ENCODE measurements at regions not wholly inside any gene's neighbourhood (a gene's known extent, or its start where the extent isn't known, plus 50 kb on each side); places are given as distances from the start of the nearest gene placed in this dataset.

DNA sequence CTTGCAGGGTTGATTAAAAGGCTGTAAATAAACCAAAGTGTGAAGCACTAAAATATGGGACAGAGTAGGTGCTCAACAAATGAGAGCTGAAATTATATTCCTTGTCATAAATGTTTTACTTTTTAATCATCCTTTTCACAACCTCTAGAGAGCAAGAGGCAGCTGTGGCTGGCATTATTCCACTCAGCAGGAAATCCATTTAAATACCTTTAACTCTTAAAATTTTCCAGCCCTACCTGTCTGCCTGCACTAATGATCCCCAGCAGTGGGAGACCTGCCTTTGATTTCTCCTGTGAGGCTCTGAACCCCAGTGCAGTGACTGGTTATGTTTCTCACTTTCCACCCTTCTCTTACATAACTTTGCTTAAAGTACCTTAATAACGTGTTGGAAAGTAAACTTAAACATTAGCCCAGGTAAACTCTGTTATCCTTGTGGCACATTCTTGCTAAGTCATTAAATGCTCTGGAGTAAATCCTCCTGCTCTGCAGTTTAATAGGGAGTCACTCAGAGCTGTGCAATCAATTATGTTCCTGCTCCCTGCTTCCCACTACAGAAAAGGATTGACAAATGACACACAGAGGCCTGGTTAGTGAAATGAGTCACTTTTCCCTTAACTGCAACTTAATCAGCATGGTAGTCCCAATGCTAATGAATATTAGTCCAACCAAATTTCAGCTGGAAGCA, 755.7 kb upstream of the USP15 start:
- Histone ChIP-seq H3K79me2 (ENCODE audit: insufficient read depth, low read length) (no peaks in the 10 kb centered on the region), H3K4me3 (replicated peaks in 1 of 2; ENCODE audit: low read depth in 1 of 2, low read length in 2 of 2) (no peak overlapping the region), H3K9me2 (ENCODE audit: insufficient read depth) (no peaks in the 10 kb centered on the region), H2AFZ (ENCODE audit: low read depth, low read length, poor library complexity, severe bottlenecking) (no peak overlapping the region), H3K27me3 (ENCODE audit: insufficient read depth, low read length) (no peaks in the 10 kb centered on the region), H3K9me3 (ENCODE audit: control insufficient read depth in 1 of 2, insufficient read depth in 1 of 2, low read depth in 1 of 2, low read length in 2 of 2) (no peaks in the 10 kb centered on the region), H3K36me3 (ENCODE audit: control insufficient read depth in 1 of 2, insufficient read depth in 2 of 2, low read length in 2 of 2) (no peaks in the 10 kb centered on the region), H3K4me1 (ENCODE audit: control insufficient read depth in 1 of 2, insufficient read depth in 2 of 2, low read length in 2 of 2) (no peaks in the 10 kb centered on the region), H3K4me2 (ENCODE audit: low read length) (no peak overlapping the region), H4K20me1 (ENCODE audit: insufficient read depth) (no peaks in the 10 kb centered on the region), H3K9ac (ENCODE audit: low read length) (no peak overlapping the region), H3K27ac (ENCODE audit: low read depth, low read length) (no peak overlapping the region)
- intact Hi-C loops (cut with micrococcal nuclease) = no loop called here
- DNase-seq (ENCODE audit: low read depth, low spot score) = no peak
- ChIA-PET CTCF (no interaction called here), POLR2A (no interaction called here), RAD21 (ENCODE audit: low non-redundant PET in 1 of 2, low total read pairs in 2 of 2, uncharacterized antibody in 2 of 2, unreplicated experiment in 2 of 2) (no interaction called here)
- ATAC-seq = no peak
- TF ChIP-seq, protein P1, sequence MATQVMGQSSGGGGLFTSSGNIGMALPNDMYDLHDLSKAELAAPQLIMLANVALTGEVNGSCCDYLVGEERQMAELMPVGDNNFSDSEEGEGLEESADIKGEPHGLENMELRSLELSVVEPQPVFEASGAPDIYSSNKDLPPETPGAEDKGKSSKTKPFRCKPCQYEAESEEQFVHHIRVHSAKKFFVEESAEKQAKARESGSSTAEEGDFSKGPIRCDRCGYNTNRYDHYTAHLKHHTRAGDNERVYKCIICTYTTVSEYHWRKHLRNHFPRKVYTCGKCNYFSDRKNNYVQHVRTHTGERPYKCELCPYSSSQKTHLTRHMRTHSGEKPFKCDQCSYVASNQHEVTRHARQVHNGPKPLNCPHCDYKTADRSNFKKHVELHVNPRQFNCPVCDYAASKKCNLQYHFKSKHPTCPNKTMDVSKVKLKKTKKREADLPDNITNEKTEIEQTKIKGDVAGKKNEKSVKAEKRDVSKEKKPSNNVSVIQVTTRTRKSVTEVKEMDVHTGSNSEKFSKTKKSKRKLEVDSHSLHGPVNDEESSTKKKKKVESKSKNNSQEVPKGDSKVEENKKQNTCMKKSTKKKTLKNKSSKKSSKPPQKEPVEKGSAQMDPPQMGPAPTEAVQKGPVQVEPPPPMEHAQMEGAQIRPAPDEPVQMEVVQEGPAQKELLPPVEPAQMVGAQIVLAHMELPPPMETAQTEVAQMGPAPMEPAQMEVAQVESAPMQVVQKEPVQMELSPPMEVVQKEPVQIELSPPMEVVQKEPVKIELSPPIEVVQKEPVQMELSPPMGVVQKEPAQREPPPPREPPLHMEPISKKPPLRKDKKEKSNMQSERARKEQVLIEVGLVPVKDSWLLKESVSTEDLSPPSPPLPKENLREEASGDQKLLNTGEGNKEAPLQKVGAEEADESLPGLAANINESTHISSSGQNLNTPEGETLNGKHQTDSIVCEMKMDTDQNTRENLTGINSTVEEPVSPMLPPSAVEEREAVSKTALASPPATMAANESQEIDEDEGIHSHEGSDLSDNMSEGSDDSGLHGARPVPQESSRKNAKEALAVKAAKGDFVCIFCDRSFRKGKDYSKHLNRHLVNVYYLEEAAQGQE (IDR thresholded peaks at IDR 0.05; ENCODE audit: low read depth) = no peak
- TF ChIP-seq EGR1 (IDR thresholded peaks at IDR 0.05; ENCODE audit: low read depth) (no peak), RAD21 (IDR thresholded peaks at IDR 0.05; ENCODE audit: low read depth) (no peak), ZFX (IDR thresholded peaks at IDR 0.05) (no peak), FOSL1 (IDR thresholded peaks at IDR 0.05; ENCODE audit: low read depth) (no peak), SP1 (IDR thresholded peaks at IDR 0.05; ENCODE audit: low read depth) (no peak), SRF (IDR thresholded peaks at IDR 0.05; ENCODE audit: low read depth) (no peak), EZH2phosphoT487 (IDR thresholded peaks at IDR 0.05; ENCODE audit: borderline replicate concordance) (no peak), ZNF274 (IDR thresholded peaks at IDR 0.05; ENCODE audit: low read depth, low read length) (no peak), JUND (IDR thresholded peaks at IDR 0.05) (no peak)
- TF ChIP-seq, protein P2, sequence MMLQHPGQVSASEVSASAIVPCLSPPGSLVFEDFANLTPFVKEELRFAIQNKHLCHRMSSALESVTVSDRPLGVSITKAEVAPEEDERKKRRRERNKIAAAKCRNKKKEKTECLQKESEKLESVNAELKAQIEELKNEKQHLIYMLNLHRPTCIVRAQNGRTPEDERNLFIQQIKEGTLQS (IDR thresholded peaks at IDR 0.05) = no peak
- TF ChIP-seq, protein P3, sequence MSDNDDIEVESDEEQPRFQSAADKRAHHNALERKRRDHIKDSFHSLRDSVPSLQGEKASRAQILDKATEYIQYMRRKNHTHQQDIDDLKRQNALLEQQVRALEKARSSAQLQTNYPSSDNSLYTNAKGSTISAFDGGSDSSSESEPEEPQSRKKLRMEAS (IDR thresholded peaks at IDR 0.05) = no peak
- no TSS peak for BruUV-seq (replicated peaks)
